GM19455 (cell line): ENCODE measurements at regions not wholly inside any gene's neighbourhood (a gene's known extent, or its start where the extent isn't known, plus 50 kb on each side); places are given as distances from the start of the nearest gene placed in this dataset.
"Not testable (repeated sequence)": the region's sequence is repeated elsewhere in the genome, so short reads cannot be mapped to it uniquely, and the experiment has no call there.

ENCODE experiments used
- ATAC-seq: cut with Tn5 transposase; IDR thresholded peaks from one replicate; pipeline ENCODE4 v1.9.1; 2021; ENCODE audit not compliant: unreplicated experiment

- no peak for ATAC-seq
Measured at GRCh38 chr4:188649635-188650034, 510.4 kb downstream of the TRIML1 start.

DNA sequence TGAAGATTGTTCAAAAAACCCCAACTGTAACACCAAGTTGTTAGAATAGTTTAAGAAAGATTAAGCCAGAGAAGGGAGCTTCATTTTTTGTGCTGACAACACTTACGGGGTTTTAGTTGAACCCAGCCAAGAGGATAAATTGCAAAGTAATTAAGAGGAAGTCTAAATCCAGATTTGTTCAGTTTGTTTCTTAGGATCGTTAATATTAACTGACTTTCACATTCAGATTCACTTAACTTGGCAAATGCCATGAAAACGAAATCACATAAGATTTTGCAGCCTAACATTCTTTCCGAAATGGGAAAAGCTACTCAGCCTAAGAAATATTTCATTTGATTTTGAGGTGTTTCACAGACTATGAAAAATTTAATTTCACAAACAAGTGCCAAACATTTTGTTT is 511.3 kb downstream of the TRIML1 start:
- ATAC-seq: no peak

- ATAC-seq: no peak
Measured at GRCh38 chr4:188657365-188657764, 518.1 kb downstream of the TRIML1 start.

- ATAC-seq: no peak
Measured at GRCh38 chr4:188658958-188659522, 519.8 kb downstream of the TRIML1 start.

- ATAC-seq: no peak
Measured at GRCh38 chr4:188660796-188661195, 521.6 kb downstream of the TRIML1 start.

DNA sequence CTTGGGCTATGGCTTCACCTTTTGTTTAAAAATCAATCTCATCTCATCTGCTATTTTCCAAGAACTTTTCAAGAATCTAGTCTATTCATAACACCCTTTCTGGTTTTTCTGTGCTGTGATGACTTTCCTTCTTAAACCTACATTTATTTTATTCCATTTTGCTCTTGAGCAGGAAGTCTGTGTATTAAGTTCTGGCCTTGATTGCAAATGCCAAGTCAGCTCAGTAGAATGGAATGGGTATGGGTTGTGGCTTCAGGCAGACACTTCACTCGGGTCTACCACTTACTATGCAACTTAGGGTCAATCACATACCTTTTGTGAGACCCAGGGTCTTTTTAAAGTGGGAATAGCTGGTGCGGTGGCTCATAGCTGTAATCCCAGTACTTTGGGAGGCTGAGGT is 522.3 kb downstream of the TRIML1 start:
- ATAC-seq: no peak

DNA sequence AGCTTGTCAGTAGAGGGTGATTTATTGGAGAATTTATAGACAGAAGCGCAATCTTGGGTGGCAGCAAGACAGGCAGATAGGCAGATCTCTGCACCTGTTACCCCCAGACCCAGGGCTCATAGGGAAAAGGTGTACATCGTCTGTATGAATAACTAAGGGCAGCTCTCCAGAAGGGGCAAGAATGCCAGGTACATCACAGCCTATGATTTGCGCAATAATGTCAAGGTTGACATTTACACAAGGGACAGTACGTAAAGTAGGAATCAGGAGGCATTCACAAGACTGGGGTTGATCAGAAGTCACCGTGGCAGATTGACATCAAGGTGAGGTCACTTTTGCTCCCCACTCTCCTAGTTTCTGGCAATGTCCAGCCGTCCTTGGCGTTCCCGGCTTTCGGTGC is 524.1 kb downstream of the TRIML1 start:
- ATAC-seq: no peak

DNA sequence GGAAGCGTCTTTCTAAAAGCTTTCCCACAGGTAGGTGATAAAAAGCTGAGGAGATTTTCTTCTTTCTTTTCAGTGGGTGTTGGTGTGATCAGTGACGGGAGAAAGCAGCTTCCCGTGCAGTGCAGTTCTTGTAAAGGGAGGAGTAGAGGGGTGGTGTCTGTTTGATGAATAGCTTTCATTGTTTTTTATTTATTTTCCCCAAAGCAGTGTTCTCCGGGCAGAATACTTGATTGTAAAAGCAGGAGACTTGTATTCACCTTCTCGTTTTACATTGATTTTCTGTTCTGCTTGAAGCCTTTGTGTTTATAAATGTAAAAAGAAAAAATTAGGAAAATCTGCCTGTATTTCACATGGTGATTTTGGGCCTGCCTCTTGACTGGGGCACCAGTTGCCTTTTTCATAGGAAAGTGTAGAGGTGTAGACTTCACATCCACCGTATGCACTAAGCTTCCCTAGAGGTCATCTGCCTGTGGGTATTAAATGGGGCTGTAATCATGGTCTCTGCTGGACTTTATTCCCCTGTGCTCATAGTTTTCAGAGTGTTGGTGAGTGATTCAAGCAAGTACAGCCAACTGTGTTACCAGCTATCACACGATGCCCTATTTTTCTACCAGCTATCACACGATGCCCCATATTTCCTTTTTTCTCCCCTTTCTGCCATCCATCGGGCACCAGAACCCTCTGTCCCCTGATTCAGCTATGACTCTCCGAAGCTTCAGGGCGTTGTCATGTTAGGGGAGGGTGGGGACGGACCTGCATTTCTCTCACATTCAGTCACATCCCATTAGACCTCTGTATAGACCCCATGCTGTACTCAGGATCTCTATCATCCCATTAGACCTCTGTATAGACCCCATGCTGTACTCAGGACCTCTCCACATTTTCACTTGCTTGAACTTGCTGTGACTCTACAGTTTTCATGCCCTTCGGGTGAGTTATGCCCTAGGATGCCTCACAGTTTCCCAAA is 526.5 kb downstream of the TRIML1 start:
- ATAC-seq: no peak

- ATAC-seq: not testable (repeated sequence)
Measured at GRCh38 chr4:188678691-188679090, 539.5 kb downstream of the TRIML1 start.

DNA sequence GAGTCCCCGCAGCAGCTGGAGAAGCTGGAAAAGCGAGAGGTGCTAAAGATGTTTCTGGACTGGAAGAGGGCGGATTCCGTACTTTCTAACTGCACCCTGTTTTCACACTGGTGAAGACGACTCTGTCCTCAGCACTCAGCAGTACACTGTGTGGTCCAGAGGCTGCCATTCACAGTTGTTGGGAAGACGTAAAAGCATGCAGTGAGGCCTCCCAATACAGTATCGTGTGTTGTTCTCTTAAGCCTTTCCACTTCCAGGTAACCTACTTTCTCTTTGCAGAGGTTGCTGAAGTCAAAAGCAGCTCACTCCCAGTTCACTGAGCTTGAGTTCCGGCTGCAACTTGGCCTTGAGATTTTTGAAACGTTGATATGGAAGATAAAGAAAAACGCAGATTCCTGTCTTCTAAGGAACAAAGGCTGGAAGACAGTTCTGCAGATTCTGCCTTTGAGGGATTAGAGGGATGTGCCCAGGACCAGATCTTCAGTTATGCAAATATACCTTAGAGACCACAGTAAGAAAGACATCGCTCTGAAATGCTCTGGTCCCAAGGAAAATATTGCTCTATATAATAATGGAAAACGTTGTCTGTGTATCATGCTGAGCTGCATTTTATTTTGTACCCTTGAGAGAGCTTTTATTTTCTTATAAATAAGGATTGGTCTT is 540.9 kb downstream of the TRIML1 start:
- ATAC-seq: no peak

GRCh38 chr4:188680667-188681063 is 541.4 kb downstream of the TRIML1 start:
- ATAC-seq: no peak

DNA sequence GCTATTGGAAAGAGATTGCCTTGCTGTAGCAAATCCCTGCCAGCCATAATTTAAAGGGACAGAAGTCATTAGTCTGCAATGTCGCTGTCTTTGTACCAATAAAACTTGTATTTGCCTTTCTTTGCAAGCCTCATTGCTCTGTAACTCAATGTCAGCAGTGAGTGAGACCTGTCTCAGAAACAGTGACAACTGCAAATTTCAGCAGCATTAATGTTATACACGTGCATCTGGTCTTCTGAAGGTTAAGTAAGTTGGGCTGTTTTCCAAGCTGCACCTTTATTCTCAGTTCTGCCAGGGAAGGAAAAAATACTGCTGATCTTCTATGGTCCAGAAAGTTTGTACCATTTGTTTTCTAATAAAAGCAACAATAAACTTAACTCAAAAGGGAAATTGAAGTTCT is 543.1 kb downstream of the TRIML1 start:
- ATAC-seq: no peak

DNA sequence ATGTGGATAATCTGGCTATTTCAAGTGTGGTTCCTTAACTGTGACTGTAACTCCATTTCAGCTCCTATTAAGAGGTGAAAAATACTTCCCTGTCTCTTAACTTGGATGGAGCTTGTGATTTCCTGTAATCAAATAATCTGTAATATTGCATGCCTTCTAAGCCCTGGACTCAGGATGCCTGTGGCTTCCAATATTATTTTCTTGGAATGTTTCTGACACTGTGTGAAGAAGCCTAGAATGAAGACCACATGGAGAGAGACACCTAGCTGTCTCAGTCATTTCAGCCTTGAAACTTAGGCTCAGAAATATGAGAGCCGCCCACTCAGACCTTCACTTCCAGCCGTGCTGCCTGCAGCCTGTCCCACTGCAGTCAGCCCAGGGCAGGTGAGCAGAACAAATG is 544.3 kb downstream of the TRIML1 start:
- ATAC-seq: no peak

GRCh38 chr4:188688956-188689355 is 549.7 kb downstream of the TRIML1 start:
- ATAC-seq: no peak

DNA sequence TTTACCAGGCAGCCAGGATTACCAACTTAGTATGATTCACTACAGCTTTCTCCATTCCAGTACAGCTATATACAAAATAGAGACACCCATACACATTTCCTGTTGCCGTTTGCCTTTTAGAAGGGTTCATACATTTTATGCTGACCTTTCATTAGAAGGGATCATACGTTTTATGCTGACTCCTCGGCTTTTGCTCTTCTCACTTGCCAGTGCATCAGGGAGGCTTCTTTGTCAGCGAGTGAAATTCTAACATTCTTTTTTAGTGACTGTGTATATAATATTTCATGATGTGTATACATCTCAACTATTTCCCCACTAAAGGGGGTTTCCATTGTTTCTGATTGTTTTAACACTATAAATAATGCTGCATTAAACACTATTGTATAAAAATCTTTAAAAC is 552.6 kb downstream of the TRIML1 start:
- no peak for ATAC-seq

GRCh38 chr4:188695261-188695660 is 556.0 kb downstream of the TRIML1 start:
- no peak for ATAC-seq

DNA sequence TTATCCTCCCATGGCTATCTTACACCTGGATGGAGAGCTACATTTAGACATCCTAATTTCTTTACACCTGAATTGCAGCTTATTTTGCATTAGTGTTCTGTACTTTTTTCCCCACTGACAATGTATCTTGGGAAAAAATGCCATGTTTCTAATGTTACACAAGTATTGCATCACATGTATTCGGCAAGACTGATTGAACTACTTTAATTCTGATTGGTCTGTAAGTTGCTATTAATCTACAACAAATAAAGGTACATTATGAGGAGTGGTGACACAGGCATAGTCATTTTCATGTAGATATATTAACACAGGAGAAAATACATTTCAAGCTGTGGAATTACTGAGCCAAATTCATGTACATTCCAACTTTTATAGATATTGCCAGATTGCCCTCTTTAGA is 558.0 kb downstream of the TRIML1 start:
- no peak for ATAC-seq

DNA sequence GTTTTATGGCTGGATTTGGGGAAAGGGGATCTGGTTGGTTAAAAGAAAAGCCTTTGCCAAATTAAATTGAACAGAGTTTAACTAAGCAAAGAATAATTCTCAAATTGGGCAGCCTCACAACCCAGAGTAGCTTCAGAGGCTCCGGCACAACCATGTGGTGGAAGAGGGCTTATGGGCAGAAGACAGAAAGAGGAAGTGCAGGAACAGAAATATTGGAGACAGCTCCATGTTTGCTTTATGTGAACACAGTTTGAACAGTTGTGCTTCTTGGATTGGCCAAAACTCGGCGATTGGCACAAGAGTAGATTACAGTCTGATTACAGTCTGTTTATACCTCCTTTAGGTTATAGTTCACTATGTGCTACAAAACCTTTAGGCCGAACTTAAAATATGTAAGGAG is 562.7 kb downstream of the TRIML1 start:
- ATAC-seq: no peak

DNA sequence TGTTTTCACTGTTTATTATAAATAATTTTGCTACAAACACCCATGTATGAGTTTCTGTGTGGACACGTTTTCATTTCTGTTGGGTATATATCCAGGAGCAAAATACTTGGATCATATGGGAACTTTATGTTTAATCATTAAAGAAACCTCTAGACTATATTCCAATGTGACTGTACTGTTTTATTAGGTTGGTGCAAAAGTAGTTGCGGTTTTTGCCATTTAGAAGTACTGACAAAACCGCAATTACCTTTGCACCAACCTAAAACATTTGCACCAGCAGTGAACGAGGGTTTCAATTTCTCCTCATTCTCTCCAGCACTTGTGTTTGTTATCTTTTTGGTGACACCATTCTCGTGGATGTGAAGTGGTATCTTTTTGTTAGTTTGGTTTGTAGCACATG is 565.0 kb downstream of the TRIML1 start:
- ATAC-seq: no peak

- ATAC-seq: no peak
Measured at GRCh38 chr4:188707036-188707435, 567.8 kb downstream of the TRIML1 start.

DNA sequence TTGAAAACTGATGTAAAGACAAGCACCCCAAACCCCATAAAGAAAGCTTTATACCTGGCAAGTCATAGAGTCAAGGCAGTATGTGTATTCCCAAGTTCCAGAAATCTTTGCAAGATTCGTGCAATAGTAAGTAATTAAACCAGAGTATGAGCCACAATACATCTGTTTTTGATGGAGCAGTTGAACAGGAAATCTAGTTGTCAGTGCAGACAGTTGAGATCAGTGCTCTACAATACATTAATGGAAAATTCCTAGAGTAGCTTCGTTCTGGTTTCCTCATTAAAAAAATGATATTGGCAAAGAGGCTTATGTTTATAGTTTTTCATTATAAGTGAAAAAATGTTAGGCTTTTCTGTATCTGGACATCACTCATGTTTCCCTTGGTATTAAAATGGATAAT is 575.3 kb downstream of the TRIML1 start:
- ATAC-seq: no peak

DNA sequence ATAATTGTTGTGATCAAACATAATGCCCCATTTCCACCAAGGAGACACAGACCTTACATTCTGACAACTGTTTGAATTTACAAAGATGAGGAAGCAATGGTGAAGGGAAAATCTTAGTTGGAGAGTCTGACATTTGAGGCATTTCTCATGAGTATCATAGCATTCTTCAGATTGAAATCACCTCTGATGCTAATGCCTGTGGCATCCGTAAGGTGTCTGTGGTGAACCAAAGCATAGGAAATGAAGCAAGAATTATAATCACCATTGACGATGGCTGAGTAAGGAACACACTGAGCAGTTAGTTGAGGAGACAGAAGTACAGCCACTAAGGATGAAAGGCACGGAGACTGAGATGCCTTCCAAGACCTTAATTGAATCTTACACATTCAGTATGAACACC is 575.7 kb downstream of the TRIML1 start:
- ATAC-seq: no peak
